K562 (cell line): ENCODE measurements at regions not wholly inside any gene's neighbourhood (a gene's known extent, or its start where the extent isn't known, plus 50 kb on each side); places are given as distances from the start of the nearest gene placed in this dataset.

Experiments used
- ATAC-seq: fragments of 200-7000 bp; cut with Tn5 transposase; 3 replicates; pipeline ENCODE4 v1.9.1; 2020; ENCODE audit warnings: moderate library complexity
- BruUV-seq: library from RNA; stranded (reverse); fragments of 400-500 nt; replicated peaks from 2 replicates; lab custom pipeline; 2021; lab: Mats Ljungman, UMichigan
- CTCF ChIA-PET: fragments of 300-600 bp; formaldehyde crosslinking; extraction: SDS; loops from one replicate; lab custom pipeline; 2021; ENCODE audit warnings: low intra/inter-chr PET ratio; lab: Yijun Ruan, JAX
- POLR2A ChIA-PET: fragments of 300-600, 350-650 bp; sonication (Branson Sonifier 250); formaldehyde crosslinking; extraction: SDS; loops from one replicate; lab custom pipeline; 2021; ENCODE audit warnings: antibody characterized with exemption, inconsistent platforms; lab: Yijun Ruan, JAX
- DNase-seq, 4 experiments: peaks; one replicate each; pipeline versions ENCODE4 v3.0.0 to v3.0.0-alpha.2; 2011 to 2018; ENCODE audit warnings: low spot score in 3 of 4, mixed read lengths in 3 of 4; ENCODE audit errors: extremely low read depth in 1 of 4
- FAIRE-seq: peaks from 2 replicates; lab custom pipeline; 2011; peaks lifted over from hg19 to GRCh38; lab: Jason Lieb, UNC
- H2AFZ ChIP-seq: 2 replicates; pipeline ENCODE4 v1.6.0; 2011; ENCODE audit warnings: low read depth, low read length, control low read depth, inconsistent platforms
- H3K27ac ChIP-seq: fragments of 200-600 bp; 3 replicates; pipeline ENCODE4 v1.8.0; 2011; ENCODE audit warnings: low read depth, mild to moderate bottlenecking, control low read depth, inconsistent platforms, low read length, moderate library complexity, mixed read lengths; ENCODE audit errors: extremely low read depth
- H3K27me3 ChIP-seq, 2 experiments: fragments of 300-600 bp in 1 of 2; 2 replicates in 1 of 2; 3 replicates in 1 of 2; pipeline versions ENCODE4 v1.6.0 to v1.8.0; 2011; ENCODE audit warnings: inconsistent platforms in 2 of 2, low read length in 2 of 2, mild to moderate bottlenecking in 1 of 2, mixed read lengths in 1 of 2, moderate library complexity in 1 of 2; ENCODE audit not compliant: control insufficient read depth in 2 of 2, insufficient read depth in 2 of 2
- H3K36me3 ChIP-seq: fragments of 300-600 bp; 3 replicates; pipeline ENCODE4 v1.8.0; 2011; ENCODE audit warnings: mild to moderate bottlenecking, low read length, inconsistent platforms; ENCODE audit not compliant: control insufficient read depth, insufficient read depth
- H3K4me1 ChIP-seq, 2 experiments: fragments of 200-600 bp in 1 of 2; replicated peaks in 1 of 2; 2 replicates in 1 of 2; 3 replicates in 1 of 2; pipeline versions ENCODE4 v1.5.1 to v1.8.0; 2011; ENCODE audit warnings: inconsistent platforms in 2 of 2, low read length in 2 of 2, mild to moderate bottlenecking in 1 of 2, mixed read lengths in 1 of 2, moderate library complexity in 1 of 2; ENCODE audit not compliant: control insufficient read depth in 2 of 2, insufficient read depth in 2 of 2
- H3K4me2 ChIP-seq: 2 replicates; pipeline ENCODE4 v1.6.1; 2011; ENCODE audit warnings: low read length, control low read depth, inconsistent platforms, mixed read lengths; ENCODE audit not compliant: insufficient read depth
- H3K4me3 ChIP-seq: fragments of 200-600 bp; sonication (generic), shearing (Covaris generic); 2 replicates; pipeline ENCODE4 v1.5.1; 2016; ENCODE audit warnings: control low read depth, inconsistent platforms
- H3K79me2 ChIP-seq: fragments of 200-600 bp; 3 replicates; pipeline ENCODE4 v1.8.0; 2011; ENCODE audit warnings: low read length, inconsistent platforms; ENCODE audit not compliant: control insufficient read depth, insufficient read depth
- H3K9ac ChIP-seq, 2 experiments: 2 replicates each; pipeline versions ENCODE4 v1.6.0 to v1.6.1; 2011; ENCODE audit warnings: low read depth in 2 of 2, low read length in 2 of 2, control low read depth in 1 of 2, inconsistent platforms in 1 of 2, mild to moderate bottlenecking in 1 of 2, mixed read lengths in 1 of 2; ENCODE audit not compliant: insufficient read depth in 1 of 2
- H3K9me1 ChIP-seq: one replicate; pipeline ENCODE4 v1.6.0; 2011; ENCODE audit warnings: inconsistent platforms, mild to moderate bottlenecking, low read length, moderate library complexity; ENCODE audit not compliant: control insufficient read depth, insufficient read depth
- H3K9me3 ChIP-seq: replicated peaks from 2 replicates; pipeline ENCODE4 v1.5.1; 2011; ENCODE audit warnings: low read depth, low read length, inconsistent platforms; ENCODE audit not compliant: control insufficient read depth, insufficient read depth
- H4K20me1 ChIP-seq: replicated peaks from 2 replicates; pipeline ENCODE4 v1.6.1; 2011; ENCODE audit warnings: low read length, inconsistent platforms, mixed read lengths; ENCODE audit not compliant: control insufficient read depth, insufficient read depth
- CREB5 ChIP-seq: fragments of 250-450 bp; sonication (Bioruptor Pico); IDR thresholded peaks from 2 replicates; pipeline ENCODE4 v1.5.0; 2020; ENCODE audit warnings: mild to moderate bottlenecking
- FOSL1 ChIP-seq: fragments of 200-800 bp; sonication (Bioruptor generic); conservative IDR thresholded peaks from 2 replicates; pipeline ENCODE4 v1.6.1; 2016; ENCODE audit warnings: missing genetic modification characterization, missing compliant biosample characterization
- KHSRP ChIP-seq: fragments of 450-650 bp; IDR thresholded peaks from 2 replicates; pipeline ENCODE4 v1.6.1; 2017
- MEF2D ChIP-seq: conservative IDR thresholded peaks from 2 replicates; pipeline ENCODE4 v1.6.1; 2016; ENCODE audit warnings: low read depth, missing genetic modification characterization, missing compliant biosample characterization
- POLR2G ChIP-seq: fragments of 200-400 bp; formaldehyde crosslinking; IDR thresholded peaks from 2 replicates; pipeline ENCODE4 v1.6.1; 2017; ENCODE audit warnings: low read depth, mild to moderate bottlenecking, antibody characterized with exemption, low read length, moderate library complexity
- PURB ChIP-seq: sonication (generic); formaldehyde crosslinking; IDR thresholded peaks from 2 replicates; pipeline ENCODE4 v1.9.0; 2021; ENCODE audit warnings: low read depth, mild to moderate bottlenecking, missing genetic modification reagents
- PYGO2 ChIP-seq: fragments of 450-650 bp; IDR thresholded peaks from 2 replicates; pipeline ENCODE4 v1.6.1; 2016; ENCODE audit warnings: mild to moderate bottlenecking, missing genetic modification characterization, moderate library complexity, missing compliant biosample characterization
- WGBS: fragments of 100-300 bp; shearing (Covaris generic); methylation state at CpG from one replicate; pipeline ENCODE4 v1.1.6; 2016; ENCODE audit warnings: low coverage, mixed read lengths; ENCODE audit not compliant: insufficient coverage; ENCODE audit errors: missing lambda C conversion rate; 5-methylcytosine and 5-hydroxymethylcytosine counted together
- in situ Hi-C: fragments of 300-500 bp; cut with MboI; formaldehyde crosslinking; loops from 4 replicates; pipeline ENCODE4 v1.15.0; 2018; ENCODE audit warnings: inconsistent platforms, mixed read lengths
- intact Hi-C: fragments of 100-400 bp; cut with micrococcal nuclease; formaldehyde crosslinking; loops from 2 replicates; pipeline ENCODE4 v1.14.2; 2022
- TF ChIP-seq, protein P1 (sequence below): fragments of 200-400 bp; formaldehyde crosslinking; IDR thresholded peaks from 2 replicates; pipeline ENCODE4 v1.6.1; 2017; ENCODE audit warnings: mild to moderate bottlenecking, low read depth, low read length, moderate library complexity
- TF ChIP-seq, protein P2 (sequence below): fragments of 250-450 bp; sonication (Bioruptor Pico); IDR thresholded peaks from 2 replicates; pipeline ENCODE4 v1.4.0; 2020; ENCODE audit warnings: mild to moderate bottlenecking, moderate library complexity

DNA sequence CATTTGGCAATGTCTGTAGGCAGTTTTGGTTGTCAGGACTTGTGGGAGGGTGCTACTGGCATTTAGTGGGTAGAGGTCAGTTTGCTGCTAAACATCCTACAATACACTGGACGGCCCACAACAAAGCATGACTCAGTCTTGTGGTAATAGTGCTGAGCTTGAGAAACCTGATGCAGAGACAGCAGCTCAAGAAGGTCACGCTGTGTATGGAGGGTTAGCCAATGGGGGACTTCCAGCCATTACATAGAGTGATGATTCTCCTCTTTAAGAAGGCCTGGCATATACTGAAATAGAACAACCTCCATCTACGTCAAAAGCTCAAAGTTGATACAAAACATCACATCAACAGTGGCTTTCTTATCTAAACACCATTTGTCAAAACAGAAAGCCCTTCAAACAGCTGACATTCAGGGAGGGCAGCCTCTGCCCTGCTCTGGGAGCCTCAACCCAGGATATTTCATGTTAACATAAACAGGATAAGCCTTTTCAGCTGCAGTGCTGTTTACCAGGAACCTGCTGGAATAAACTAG, 143.0 kb downstream of the GPBP1 start:
- POLR2A ChIA-PET = interaction anchor here (0.5 to 0.8 kb wide), 2 partner anchors 12 to 22 kb away, joined by 3 to 6 read pairs; no protein-coding TSS in a partner anchor
- intact Hi-C loops = no loop called here

DNA sequence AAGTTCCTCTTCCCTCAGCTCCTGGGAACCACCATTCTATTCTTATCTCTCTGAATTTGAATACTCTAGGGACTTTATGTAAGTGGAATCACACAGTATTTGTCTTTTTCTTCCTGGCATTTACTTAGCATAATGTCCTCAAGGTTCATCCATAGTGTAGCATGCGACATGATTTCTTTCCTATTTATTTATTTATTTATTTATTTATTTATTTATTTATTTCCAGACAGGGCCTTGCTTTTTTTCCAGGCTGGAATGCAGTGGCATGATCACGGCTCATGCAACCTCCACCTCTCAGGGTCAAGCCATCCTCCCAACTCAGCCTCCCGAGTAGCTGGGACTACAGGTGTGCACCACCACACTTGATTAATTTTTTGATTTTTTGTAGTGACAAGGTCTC, 142.1 kb downstream of the GPBP1 start:
- no peaks in the 10 kb centered on the region for H3K79me2 ChIP-seq
- no peaks in the 10 kb centered on the region for H3K4me1 ChIP-seq
- ChIA-PET CTCF (no interaction called here), POLR2A (no interaction called here)
- intact Hi-C loops (no loop called here), in situ Hi-C loops (loop anchor here (25.0 kb wide), 1 partner anchor 1546 kb away; no protein-coding TSS in a partner anchor)
- no TSS peak for BruUV-seq
- no peak overlapping the region for H3K9ac ChIP-seq
- no peak for ATAC-seq
- no peaks in the 10 kb centered on the region for H3K36me3 ChIP-seq
- no peak for DNase-seq
- no peak overlapping the region for H3K4me2 ChIP-seq
- WGBS = 5% methylated on average over 3 of the region's 3 CpGs
- no peak overlapping the region for H2AFZ ChIP-seq
- H3K9me1 ChIP-seq = no peaks in the 10 kb centered on the region
- H3K9me3 ChIP-seq = no peaks in the 10 kb centered on the region
- peaks cover 11 to 18% of the 10 kb centered on the region in 2 experiments; a peak in 3 of 5 replicates for H3K27me3 ChIP-seq
- H3K27ac ChIP-seq = no peak overlapping the region
- H4K20me1 ChIP-seq = no peaks in the 10 kb centered on the region
- no peak overlapping the region for H3K4me3 ChIP-seq
- no peak for FAIRE-seq
- TF ChIP-seq CREB5 = no peak
- TF ChIP-seq KHSRP = no peak
- no peak for TF ChIP-seq MEF2D (tag)
- no peak for TF ChIP-seq POLR2G
- TF ChIP-seq PYGO2 (tag) = no peak
- TF ChIP-seq PURB (CRISPR knock-in tag) = no peak
- TF ChIP-seq, protein P1, sequence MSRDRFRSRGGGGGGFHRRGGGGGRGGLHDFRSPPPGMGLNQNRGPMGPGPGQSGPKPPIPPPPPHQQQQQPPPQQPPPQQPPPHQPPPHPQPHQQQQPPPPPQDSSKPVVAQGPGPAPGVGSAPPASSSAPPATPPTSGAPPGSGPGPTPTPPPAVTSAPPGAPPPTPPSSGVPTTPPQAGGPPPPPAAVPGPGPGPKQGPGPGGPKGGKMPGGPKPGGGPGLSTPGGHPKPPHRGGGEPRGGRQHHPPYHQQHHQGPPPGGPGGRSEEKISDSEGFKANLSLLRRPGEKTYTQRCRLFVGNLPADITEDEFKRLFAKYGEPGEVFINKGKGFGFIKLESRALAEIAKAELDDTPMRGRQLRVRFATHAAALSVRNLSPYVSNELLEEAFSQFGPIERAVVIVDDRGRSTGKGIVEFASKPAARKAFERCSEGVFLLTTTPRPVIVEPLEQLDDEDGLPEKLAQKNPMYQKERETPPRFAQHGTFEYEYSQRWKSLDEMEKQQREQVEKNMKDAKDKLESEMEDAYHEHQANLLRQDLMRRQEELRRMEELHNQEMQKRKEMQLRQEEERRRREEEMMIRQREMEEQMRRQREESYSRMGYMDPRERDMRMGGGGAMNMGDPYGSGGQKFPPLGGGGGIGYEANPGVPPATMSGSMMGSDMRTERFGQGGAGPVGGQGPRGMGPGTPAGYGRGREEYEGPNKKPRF = no peak

More for the DNA sequence above, 143.0 kb downstream of the GPBP1 start:
- H3K27me3 ChIP-seq = peaks cover 11 to 24% of the 10 kb centered on the region in 2 experiments; a peak in 4 of 5 replicates
- H3K9me3 ChIP-seq = no peaks in the 10 kb centered on the region
- H3K9me1 ChIP-seq = no peaks in the 10 kb centered on the region
- no TSS peak for BruUV-seq
- no peak overlapping the region for H3K9ac ChIP-seq
- no peak overlapping the region for H3K27ac ChIP-seq
- no peak for FAIRE-seq
- CTCF ChIA-PET = no interaction called here
- H3K4me2 ChIP-seq = no peak overlapping the region
- H2AFZ ChIP-seq = no peak overlapping the region
- in situ Hi-C loops = loop anchor here (25.0 kb wide), 1 partner anchor 1545 kb away; no protein-coding TSS in a partner anchor
- no peak; the same call in 2 of the 3 replicates for ATAC-seq
- H3K4me3 ChIP-seq = no peak overlapping the region
- no peaks in the 10 kb centered on the region for H4K20me1 ChIP-seq
- TF ChIP-seq, protein P2, sequence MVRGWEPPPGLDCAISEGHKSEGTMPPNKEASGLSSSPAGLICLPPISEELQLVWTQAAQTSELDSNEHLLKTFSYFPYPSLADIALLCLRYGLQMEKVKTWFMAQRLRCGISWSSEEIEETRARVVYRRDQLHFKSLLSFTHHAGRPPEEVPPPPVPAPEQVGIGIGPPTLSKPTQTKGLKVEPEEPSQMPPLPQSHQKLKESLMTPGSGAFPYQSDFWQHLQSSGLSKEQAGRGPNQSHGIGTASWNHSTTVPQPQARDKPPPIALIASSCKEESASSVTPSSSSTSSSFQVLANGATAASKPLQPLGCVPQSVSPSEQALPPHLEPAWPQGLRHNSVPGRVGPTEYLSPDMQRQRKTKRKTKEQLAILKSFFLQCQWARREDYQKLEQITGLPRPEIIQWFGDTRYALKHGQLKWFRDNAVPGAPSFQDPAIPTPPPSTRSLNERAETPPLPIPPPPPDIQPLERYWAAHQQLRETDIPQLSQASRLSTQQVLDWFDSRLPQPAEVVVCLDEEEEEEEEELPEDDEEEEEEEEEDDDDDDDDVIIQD (CRISPR knock-in tag) = no peak
- peak; percentile 35; the same call in 1 of the 2 replicates for TF ChIP-seq FOSL1 (tag)
- H3K79me2 ChIP-seq = no peaks in the 10 kb centered on the region
- no peak for DNase-seq
- WGBS = 0% methylated on average over 3 of the region's 3 CpGs
- no peaks in the 10 kb centered on the region for H3K36me3 ChIP-seq
- H3K4me1 ChIP-seq = no peaks in the 10 kb centered on the region
